ENCODE measurements at regions not wholly inside any gene's neighbourhood (a gene's known extent, or its start where the extent isn't known, plus 50 kb on each side); places are given as distances from the start of the nearest gene placed in this dataset.
"Not testable (repeated sequence)": the region's sequence is repeated elsewhere in the genome, so short reads cannot be mapped to it uniquely, and the experiment has no call there.

GRCh38 chrX:107296184-107296583 is 89.8 kb downstream of the DNAAF6 start:
- not testable (repeated sequence) for H3K27ac ChIP-seq, H3K4me1 ChIP-seq, H3K9ac ChIP-seq, H3K36me3 ChIP-seq, H3K9me3 ChIP-seq, H3K4me2 ChIP-seq, H3K4me3 ChIP-seq, H4K20me1 ChIP-seq
- H3K27me3 ChIP-seq, result peaks cover 53% of the 10 kb centered on the region

DNA sequence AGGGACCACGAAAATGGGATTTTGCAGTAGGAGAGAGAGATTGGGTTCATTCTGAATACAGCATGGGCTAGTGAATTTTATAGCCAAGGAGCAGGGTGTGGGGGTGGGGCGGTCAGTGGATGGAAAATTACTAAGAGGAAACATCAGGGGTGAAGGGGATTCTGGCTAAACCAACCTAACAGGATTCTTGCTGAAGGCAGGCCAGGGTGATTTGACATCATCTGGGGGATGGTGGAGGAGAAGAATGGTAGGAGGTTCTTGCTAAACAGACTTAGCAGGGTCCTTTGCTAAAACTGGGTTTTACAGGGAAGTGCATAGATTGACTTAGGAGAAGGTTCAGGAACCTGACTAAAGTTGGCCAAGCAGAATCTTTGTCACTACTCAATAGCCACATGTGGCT is 91.9 kb downstream of the DNAAF6 start:
- Histone ChIP-seq H3K9me3 (peaks cover 4% of the 10 kb centered on the region; the same call in 1 of the 2 replicates), H3K27me3 (peaks cover 72% of the 10 kb centered on the region), H3K27ac (no peak overlapping the region), H3K9ac (no peak overlapping the region), H3K4me3 (no peak overlapping the region), H4K20me1 (peaks cover 4% of the 10 kb centered on the region; the same call in 1 of the 2 replicates), H3K4me1 (no peaks in the 10 kb centered on the region), H3K4me2 (no peak overlapping the region), H3K36me3 (no peaks in the 10 kb centered on the region)
- no peak for TF ChIP-seq Cebpa-rat (IDR thresholded peaks at IDR 0.05)

DNA sequence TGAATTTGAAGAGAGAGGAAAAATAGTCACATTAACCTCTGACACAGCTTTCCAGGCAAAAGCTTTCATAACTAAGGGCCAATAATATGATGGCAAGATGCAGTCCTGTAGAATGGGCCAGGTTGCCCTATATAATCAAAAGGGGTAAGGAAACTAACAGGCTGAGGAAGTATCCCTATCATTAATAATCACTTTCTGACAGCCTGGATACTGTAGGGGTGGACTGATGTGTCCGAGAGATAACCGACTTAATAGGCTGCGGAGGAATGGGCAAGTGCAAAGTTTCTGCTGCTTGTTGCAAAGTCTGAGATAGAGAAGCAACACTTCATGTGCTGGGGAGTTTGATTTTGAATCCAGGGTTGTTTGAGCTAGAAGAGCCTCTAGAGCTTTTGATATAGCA is 94.8 kb downstream of the DNAAF6 start:
- TF ChIP-seq Cebpa-rat (IDR thresholded peaks at IDR 0.05), result no peak
- H3K4me1 ChIP-seq, result no peaks in the 10 kb centered on the region

DNA sequence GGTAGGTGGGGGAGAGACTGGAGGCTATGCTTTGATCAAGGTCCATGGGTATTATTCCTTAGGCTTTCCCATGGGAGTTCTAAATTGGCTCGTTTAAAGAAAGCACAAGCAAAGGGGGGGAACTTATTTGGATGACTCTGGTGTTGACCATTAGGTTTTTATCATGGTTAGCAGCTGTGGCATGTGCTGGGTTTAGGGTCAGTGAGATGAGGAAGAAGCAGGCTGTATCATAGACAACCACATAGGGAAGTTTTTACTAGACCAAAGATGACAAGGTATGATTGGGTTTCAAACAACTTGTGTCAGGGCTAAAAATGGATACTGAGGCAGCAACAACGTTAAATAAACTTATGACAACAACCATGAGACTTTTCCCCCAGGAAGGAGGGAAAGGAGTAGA is 97.7 kb downstream of the DNAAF6 start:
- Histone ChIP-seq H4K20me1 (peaks cover 4% of the 10 kb centered on the region; the same call in 1 of the 2 replicates), H3K9me3 (no peaks in the 10 kb centered on the region), H3K9ac (no peak overlapping the region), H3K27me3 (peaks cover 63% of the 10 kb centered on the region), H3K4me2 (no peak overlapping the region), H3K36me3 (no peaks in the 10 kb centered on the region), H3K4me3 (no peak overlapping the region), H3K27ac (no peak overlapping the region), H3K4me1 (no peaks in the 10 kb centered on the region)
- no peak for TF ChIP-seq Cebpa-rat (IDR thresholded peaks at IDR 0.05)

More for the DNA sequence above, 94.8 kb downstream of the DNAAF6 start:
- H3K4me3 ChIP-seq, result no peak overlapping the region
- H3K4me2 ChIP-seq, result no peak overlapping the region
- peaks cover 81% of the 10 kb centered on the region for H3K27me3 ChIP-seq
- no peak overlapping the region for H3K9ac ChIP-seq
- H3K9me3 ChIP-seq, result no peaks in the 10 kb centered on the region
- peaks cover 4% of the 10 kb centered on the region; the same call in 1 of the 2 replicates for H4K20me1 ChIP-seq
- no peaks in the 10 kb centered on the region for H3K36me3 ChIP-seq
- no peak overlapping the region for H3K27ac ChIP-seq

GRCh38 chrX:107323786-107324492 is 117.5 kb downstream of the DNAAF6 start:
- Histone ChIP-seq H3K27me3 (peaks cover 76% of the 10 kb centered on the region), H3K9ac (no peak overlapping the region), H3K36me3 (no peaks in the 10 kb centered on the region), H3K4me1 (no peaks in the 10 kb centered on the region), H4K20me1 (peaks cover 18% of the 10 kb centered on the region), H3K4me2 (no peak overlapping the region), H3K4me3 (no peak overlapping the region), H3K9me3 (no peaks in the 10 kb centered on the region), H3K27ac (no peak overlapping the region)
- no peak for TF ChIP-seq Cebpa-rat (IDR thresholded peaks at IDR 0.05)

- H3K9me3 ChIP-seq, result no peaks in the 10 kb centered on the region
- no peak overlapping the region for H3K4me3 ChIP-seq
- no peak overlapping the region for H3K9ac ChIP-seq
- no peaks in the 10 kb centered on the region for H3K4me1 ChIP-seq
- H3K4me2 ChIP-seq, result no peak overlapping the region
- H3K27ac ChIP-seq, result no peak overlapping the region
- TF ChIP-seq Cebpa-rat (IDR thresholded peaks at IDR 0.05), result no peak
- peaks cover 18% of the 10 kb centered on the region for H4K20me1 ChIP-seq
- H3K36me3 ChIP-seq, result no peaks in the 10 kb centered on the region
- peaks cover 76% of the 10 kb centered on the region for H3K27me3 ChIP-seq
These were observed 118.3 kb downstream of the DNAAF6 start for GRCh38 chrX:107324493-107325310.

DNA sequence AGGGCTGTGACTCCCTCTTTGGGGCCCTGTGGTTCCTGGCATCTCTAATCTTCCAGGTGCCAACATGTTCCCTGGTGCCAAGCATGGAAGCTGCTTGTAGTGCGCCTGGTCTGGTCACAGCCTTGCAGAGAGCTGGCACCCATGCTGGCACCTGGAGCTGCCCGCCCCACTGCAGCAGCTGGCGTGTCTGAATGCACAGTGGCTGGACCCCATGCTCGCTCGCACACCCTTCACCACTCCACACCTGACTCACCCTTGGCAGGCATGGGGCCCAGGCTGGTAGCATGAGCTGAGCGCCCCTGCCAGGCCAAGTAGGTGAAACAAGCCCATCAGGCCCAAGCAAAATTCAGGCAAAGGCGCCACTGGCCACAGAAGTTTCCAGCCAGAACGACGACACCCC is 119.1 kb downstream of the DNAAF6 start:
- Histone ChIP-seq H3K27me3 (peaks cover 74% of the 10 kb centered on the region), H3K36me3 (no peaks in the 10 kb centered on the region), H3K9me3 (no peaks in the 10 kb centered on the region), H3K4me2 (no peak overlapping the region), H3K4me3 (no peak overlapping the region), H3K4me1 (no peaks in the 10 kb centered on the region), H3K27ac (no peak overlapping the region), H3K9ac (no peak overlapping the region), H4K20me1 (peaks cover 18% of the 10 kb centered on the region)
- no peak for TF ChIP-seq Cebpa-rat (IDR thresholded peaks at IDR 0.05)

DNA sequence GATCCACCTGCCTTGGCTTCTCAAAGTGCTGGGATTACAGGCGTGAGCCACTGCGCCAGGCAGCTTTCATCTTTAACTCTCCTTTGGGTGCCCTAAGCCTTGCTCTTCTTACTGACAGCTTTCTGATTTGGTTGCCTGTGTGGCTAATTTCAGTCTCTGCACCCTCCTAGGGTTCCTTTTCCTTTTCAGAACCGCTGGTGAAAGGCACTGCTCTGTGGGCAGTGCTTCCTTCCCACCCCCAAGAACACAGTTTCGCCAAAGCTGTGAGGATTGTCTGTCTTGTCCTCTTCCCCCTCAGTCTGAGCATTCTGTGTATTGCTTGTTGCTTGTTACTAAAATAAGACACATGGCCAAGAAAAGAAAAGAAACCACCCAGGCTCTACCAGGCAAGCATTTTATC is 101.4 kb upstream of the FRMPD3 start:
- no peak overlapping the region for H3K27ac ChIP-seq
- H3K9ac ChIP-seq, result no peak overlapping the region
- H4K20me1 ChIP-seq, result peaks cover 6% of the 10 kb centered on the region; the same call in 1 of the 2 replicates
- no peak overlapping the region for H3K4me3 ChIP-seq
- no peak for TF ChIP-seq Cebpa-rat (IDR thresholded peaks at IDR 0.05)
- H3K4me2 ChIP-seq, result no peak overlapping the region
- H3K36me3 ChIP-seq, result no peaks in the 10 kb centered on the region
- H3K27me3 ChIP-seq, result peaks cover 90% of the 10 kb centered on the region
- no peaks in the 10 kb centered on the region for H3K4me1 ChIP-seq
- no peaks in the 10 kb centered on the region for H3K9me3 ChIP-seq

DNA sequence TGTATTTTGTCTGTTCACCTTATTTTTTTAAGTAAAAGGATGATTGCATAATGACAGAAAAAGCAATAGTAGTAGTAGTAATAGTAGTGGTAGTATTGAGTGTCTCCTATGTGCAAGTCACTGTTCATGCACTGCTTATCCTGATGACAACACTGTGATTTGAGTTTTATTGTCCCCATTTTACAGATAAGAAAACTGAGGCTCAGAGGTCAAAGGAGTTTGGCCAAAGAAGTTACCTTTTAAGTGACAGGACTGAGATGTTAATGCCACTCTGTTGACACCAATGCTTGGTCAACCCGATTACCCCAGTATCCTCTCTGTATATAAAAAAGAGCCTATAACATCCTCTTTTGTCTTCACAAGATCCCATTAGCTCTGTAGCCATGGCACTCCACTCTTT is 100.5 kb upstream of the FRMPD3 start:
- no peak for TF ChIP-seq Cebpa-rat (IDR thresholded peaks at IDR 0.05)
- no peak overlapping the region for H3K4me2 ChIP-seq
- H3K4me1 ChIP-seq, result no peaks in the 10 kb centered on the region
- H3K9ac ChIP-seq, result no peak overlapping the region
- no peak overlapping the region for H3K27ac ChIP-seq
- H4K20me1 ChIP-seq, result peaks cover 6% of the 10 kb centered on the region; the same call in 1 of the 2 replicates
- no peak overlapping the region for H3K4me3 ChIP-seq
- no peaks in the 10 kb centered on the region for H3K9me3 ChIP-seq
- H3K27me3 ChIP-seq, result peaks cover 90% of the 10 kb centered on the region
- no peaks in the 10 kb centered on the region for H3K36me3 ChIP-seq

GRCh38 chrX:107355533-107355932 is 93.9 kb upstream of the FRMPD3 start:
- H3K4me3 ChIP-seq, result no peak overlapping the region
- no peaks in the 10 kb centered on the region for H3K9me3 ChIP-seq
- peak overlapping the region; percentile 10 for H3K4me2 ChIP-seq
- TF ChIP-seq Cebpa-rat (IDR thresholded peaks at IDR 0.05), result no peak
- H3K27me3 ChIP-seq, result peaks cover 90% of the 10 kb centered on the region
- no peaks in the 10 kb centered on the region for H3K36me3 ChIP-seq
- H4K20me1 ChIP-seq, result no peaks in the 10 kb centered on the region
- H3K9ac ChIP-seq, result no peak overlapping the region
- H3K27ac ChIP-seq, result no peak overlapping the region
- peaks cover 11% of the 10 kb centered on the region for H3K4me1 ChIP-seq

Data from BLaER1 (cell line).